ENCODE measurements at regions not wholly inside any gene's neighbourhood (a gene's known extent, or its start where the extent isn't known, plus 50 kb on each side); places are given as distances from the start of the nearest gene placed in this dataset.

- no peak overlapping the region for H3K4me3 Mint-ChIP-seq
- DNase-seq = no peak
- peaks cover 15% of the 10 kb centered on the region for H3K9me3 Mint-ChIP-seq
- Histone ChIP-seq H3K9me3 (ENCODE audit: control insufficient read depth, low read length) (peaks cover 22% of the 10 kb centered on the region), H3K27ac (ENCODE audit: low read depth, low read length) (no peak overlapping the region), H3K4me3 (ENCODE audit: low read length) (no peak overlapping the region), H3K36me3 (ENCODE audit: control insufficient read depth, insufficient read depth, low read length) (no peaks in the 10 kb centered on the region), H3K9ac (ENCODE audit: extremely low read depth, low read length, poor library complexity, severe bottlenecking) (no peak overlapping the region), H3K27me3 (ENCODE audit: control insufficient read depth, insufficient read depth, low read length, poor library complexity, severe bottlenecking) (no peaks in the 10 kb centered on the region), H3K4me1 (ENCODE audit: control insufficient read depth, insufficient read depth, low read length) (no peaks in the 10 kb centered on the region)
- H3K27ac Mint-ChIP-seq = no peak overlapping the region
- 94 to 100% methylated on average over 2 of the region's 2 CpGs for WGBS, 2 experiments (ENCODE audit: insufficient coverage in 1 of 2, insufficient read length in 1 of 2)
- peaks cover 6% of the 10 kb centered on the region for H3K4me1 Mint-ChIP-seq
- H3K36me3 Mint-ChIP-seq (ENCODE audit: low read depth) = no peaks in the 10 kb centered on the region
- no peak for TF ChIP-seq CTCF (conservative IDR thresholded peaks at IDR 0.05)
- no peaks in the 10 kb centered on the region for H3K27me3 Mint-ChIP-seq (ENCODE audit: insufficient read depth)
Measured at GRCh38 chr3:110459021-110459420, 612.6 kb upstream of the NECTIN3 start.

GRCh38 chr3:110470310-110470709 lies 601.3 kb upstream of the NECTIN3 start:
- Mint-ChIP-seq H3K9me3 (no peaks in the 10 kb centered on the region), H3K27ac (no peak overlapping the region), H3K4me1 (peaks cover 6% of the 10 kb centered on the region), H3K4me3 (no peak overlapping the region), H3K36me3 (ENCODE audit: low read depth) (no peaks in the 10 kb centered on the region), H3K27me3 (ENCODE audit: insufficient read depth) (no peaks in the 10 kb centered on the region)
- H3K27me3 ChIP-seq (ENCODE audit: control insufficient read depth, insufficient read depth, low read length, poor library complexity, severe bottlenecking) = no peaks in the 10 kb centered on the region
- H3K9ac ChIP-seq (ENCODE audit: extremely low read depth, low read length, poor library complexity, severe bottlenecking) = no peak overlapping the region
- H3K27ac ChIP-seq (ENCODE audit: low read depth, low read length) = no peak overlapping the region
- no peaks in the 10 kb centered on the region for H3K4me1 ChIP-seq (ENCODE audit: control insufficient read depth, insufficient read depth, low read length)
- TF ChIP-seq CTCF (conservative IDR thresholded peaks at IDR 0.05) = no peak
- H3K9me3 ChIP-seq (ENCODE audit: control insufficient read depth, low read length) = no peaks in the 10 kb centered on the region
- no peak overlapping the region for H3K4me3 ChIP-seq (ENCODE audit: low read length)
- H3K36me3 ChIP-seq (ENCODE audit: control insufficient read depth, insufficient read depth, low read length) = no peaks in the 10 kb centered on the region
- WGBS, 2 experiments (ENCODE audit: insufficient coverage in 1 of 2, insufficient read length in 1 of 2) = 62% methylated on average over 3 of the region's 3 CpGs; no CpG with 5 or more reads in 1 of the 2 experiments
- no peak for DNase-seq

GRCh38 chr3:110473405-110473804 lies 598.2 kb upstream of the NECTIN3 start:
- Histone ChIP-seq H3K4me3 (ENCODE audit: low read length) (no peak overlapping the region), H3K9me3 (ENCODE audit: control insufficient read depth, low read length) (no peaks in the 10 kb centered on the region), H3K27ac (ENCODE audit: low read depth, low read length) (no peak overlapping the region), H3K36me3 (ENCODE audit: control insufficient read depth, insufficient read depth, low read length) (no peaks in the 10 kb centered on the region), H3K27me3 (ENCODE audit: control insufficient read depth, insufficient read depth, low read length, poor library complexity, severe bottlenecking) (no peaks in the 10 kb centered on the region), H3K9ac (ENCODE audit: extremely low read depth, low read length, poor library complexity, severe bottlenecking) (no peak overlapping the region), H3K4me1 (ENCODE audit: control insufficient read depth, insufficient read depth, low read length) (no peaks in the 10 kb centered on the region)
- Mint-ChIP-seq H3K4me1 (no peaks in the 10 kb centered on the region), H3K27ac (no peak overlapping the region), H3K27me3 (ENCODE audit: insufficient read depth) (no peaks in the 10 kb centered on the region), H3K4me3 (no peak overlapping the region), H3K9me3 (no peaks in the 10 kb centered on the region), H3K36me3 (ENCODE audit: low read depth) (no peaks in the 10 kb centered on the region)
- no peak for DNase-seq
- 92 to 93% methylated on average over 4 of the region's 4 CpGs for WGBS, 2 experiments (ENCODE audit: insufficient coverage in 1 of 2, insufficient read length in 1 of 2)
- no peak for TF ChIP-seq CTCF (conservative IDR thresholded peaks at IDR 0.05)

All from endodermal cell (in vitro differentiated cells).